ENCODE measurements at regions not wholly inside any gene's neighbourhood (a gene's known extent, or its start where the extent isn't known, plus 50 kb on each side); places are given as distances from the start of the nearest gene placed in this dataset.

DNA sequence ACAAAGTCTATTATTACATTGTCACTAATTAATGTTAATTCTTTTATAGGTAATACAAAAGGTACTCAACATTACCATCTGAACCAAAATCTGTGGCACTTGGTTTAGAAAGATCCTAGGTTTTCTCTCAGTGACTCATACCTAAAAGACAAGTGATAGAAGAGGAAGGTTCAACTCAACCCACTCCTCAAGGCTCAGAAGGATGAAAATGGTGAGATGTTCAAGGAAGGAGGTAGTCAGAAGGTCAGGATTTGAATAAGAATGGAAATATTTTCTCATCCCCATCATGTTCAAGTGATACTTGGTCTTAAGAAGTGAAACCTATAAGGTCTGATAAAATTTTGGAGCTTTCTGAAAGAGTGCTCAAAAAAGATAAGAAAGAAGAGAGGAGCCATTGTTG is 86.4 kb upstream of the FBXO11 start:
- no peak overlapping the region for H3K4me3 ChIP-seq (ENCODE audit: control insufficient read depth in 2 of 3, extremely low read depth in 1 of 3, insufficient read depth in 2 of 3, low read depth in 1 of 3, low read length in 3 of 3)
- peaks cover 2% of the 10 kb centered on the region for H3K27me3 ChIP-seq (ENCODE audit: control insufficient read depth, extremely low read depth, insufficient read depth, low read length)
- H4K20me1 ChIP-seq (ENCODE audit: control insufficient read depth, extremely low read depth, insufficient read depth, low read length), result no peaks in the 10 kb centered on the region
- H3K9ac ChIP-seq (ENCODE audit: control insufficient read depth, extremely low read depth, insufficient read depth, low read length), result no peak overlapping the region
- no peak overlapping the region for H3K27ac ChIP-seq (ENCODE audit: control insufficient read depth, insufficient read depth, low read length)
- no peaks in the 10 kb centered on the region for H3K4me1 ChIP-seq (ENCODE audit: control insufficient read depth, extremely low read depth, insufficient read depth, low read length)
- TF ChIP-seq EZH2 (IDR thresholded peaks at IDR 0.05; ENCODE audit: low read length) (no peak), CTCF (optimal IDR thresholded peaks at IDR 0.05 in 1 of 3, IDR thresholded peaks at IDR 0.05 in 1 of 3, conservative IDR thresholded peaks at IDR 0.05 in 1 of 3; ENCODE audit: extremely low read depth in 1 of 3, insufficient read depth in 2 of 3, low read length in 3 of 3) (no peak)
- H3K9me3 ChIP-seq (ENCODE audit: control insufficient read depth, low read depth, low read length), result no peaks in the 10 kb centered on the region
- DNase-seq (ENCODE audit: low read depth, low spot score) (no peak), FAIRE-seq (no peak)
- no peaks in the 10 kb centered on the region for H3K79me2 ChIP-seq (ENCODE audit: control insufficient read depth, insufficient read depth, low read length)
- dilution Hi-C loops (cut with MboI; ENCODE audit: extremely low pct_ligation_motif_present, low sequenced_read_pairs), result no loop called here
- H2AFZ ChIP-seq (ENCODE audit: control insufficient read depth, low read length), result no peak overlapping the region
- no peaks in the 10 kb centered on the region for H3K36me3 ChIP-seq (ENCODE audit: control insufficient read depth in 2 of 2, extremely low read depth in 1 of 2, insufficient read depth in 2 of 2, low read length in 2 of 2)
- H3K4me2 ChIP-seq (ENCODE audit: control insufficient read depth, extremely low read depth, insufficient read depth, low read depth, low read length), result no peak overlapping the region
- no peaks in the 10 kb centered on the region for H3K9me1 ChIP-seq (ENCODE audit: control insufficient read depth, extremely low read depth, insufficient read depth, low read length)

GRCh38 chr2:47996808-47997207 is 90.5 kb upstream of the FBXO11 start:
- no peak overlapping the region for H3K4me2 ChIP-seq (ENCODE audit: control insufficient read depth, extremely low read depth, insufficient read depth, low read depth, low read length)
- FAIRE-seq (no peak), DNase-seq (ENCODE audit: low read depth, low spot score) (no peak)

More at GRCh38 chr2:47996808-47997207, 90.5 kb upstream of the FBXO11 start:
- TF ChIP-seq CTCF (optimal IDR thresholded peaks at IDR 0.05 in 1 of 3, IDR thresholded peaks at IDR 0.05 in 1 of 3, conservative IDR thresholded peaks at IDR 0.05 in 1 of 3; ENCODE audit: extremely low read depth in 1 of 3, insufficient read depth in 2 of 3, low read length in 3 of 3) (no peak), EZH2 (IDR thresholded peaks at IDR 0.05; ENCODE audit: low read length) (no peak)
- Histone ChIP-seq H3K27me3 (ENCODE audit: control insufficient read depth, extremely low read depth, insufficient read depth, low read length) (peaks cover 2% of the 10 kb centered on the region), H3K4me3 (ENCODE audit: control insufficient read depth in 2 of 3, extremely low read depth in 1 of 3, insufficient read depth in 2 of 3, low read depth in 1 of 3, low read length in 3 of 3) (no peak overlapping the region), H3K79me2 (ENCODE audit: control insufficient read depth, insufficient read depth, low read length) (no peaks in the 10 kb centered on the region), H4K20me1 (ENCODE audit: control insufficient read depth, extremely low read depth, insufficient read depth, low read length) (no peaks in the 10 kb centered on the region), H3K9me3 (ENCODE audit: control insufficient read depth, low read depth, low read length) (no peaks in the 10 kb centered on the region), H2AFZ (ENCODE audit: control insufficient read depth, low read length) (no peak overlapping the region), H3K27ac (ENCODE audit: control insufficient read depth, insufficient read depth, low read length) (no peak overlapping the region), H3K4me1 (ENCODE audit: control insufficient read depth, extremely low read depth, insufficient read depth, low read length) (no peaks in the 10 kb centered on the region), H3K9me1 (ENCODE audit: control insufficient read depth, extremely low read depth, insufficient read depth, low read length) (no peaks in the 10 kb centered on the region), H3K9ac (ENCODE audit: control insufficient read depth, extremely low read depth, insufficient read depth, low read length) (no peak overlapping the region), H3K36me3 (ENCODE audit: control insufficient read depth in 2 of 2, extremely low read depth in 1 of 2, insufficient read depth in 2 of 2, low read length in 2 of 2) (no peaks in the 10 kb centered on the region)
- dilution Hi-C loops (cut with MboI; ENCODE audit: extremely low pct_ligation_motif_present, low sequenced_read_pairs), result no loop called here
